Skin epidermis (tissue), 12 donors: ENCODE measurements at regions not wholly inside any gene's neighbourhood (a gene's known extent, or its start where the extent isn't known, plus 50 kb on each side); places are given as distances from the start of the nearest gene placed in this dataset.

Experiments
- H3K27ac ChIP-seq, 21 experiments: fragments of 200-600 bp; sonication (generic) in 11 of 21; one replicate each; pipeline ENCODE4 v1.5.0; 2020; ENCODE audit warnings: mild to moderate bottlenecking in 3 of 21, inconsistent platforms in 2 of 21, moderate library complexity in 2 of 21
- H3K4me3 ChIP-seq, 7 experiments: fragments of 200-600 bp; sonication (generic) in 2 of 7; one replicate each; pipeline ENCODE4 v1.5.0; 2020; ENCODE audit warnings: inconsistent platforms in 2 of 7, mild to moderate bottlenecking in 2 of 7, moderate library complexity in 1 of 7

GRCh38 chr15:91586560-91586959 is 266.9 kb upstream of the SLCO3A1 start:
- H3K27ac ChIP-seq, result no peak overlapping the region
- H3K4me3 ChIP-seq, result no peak overlapping the region

DNA sequence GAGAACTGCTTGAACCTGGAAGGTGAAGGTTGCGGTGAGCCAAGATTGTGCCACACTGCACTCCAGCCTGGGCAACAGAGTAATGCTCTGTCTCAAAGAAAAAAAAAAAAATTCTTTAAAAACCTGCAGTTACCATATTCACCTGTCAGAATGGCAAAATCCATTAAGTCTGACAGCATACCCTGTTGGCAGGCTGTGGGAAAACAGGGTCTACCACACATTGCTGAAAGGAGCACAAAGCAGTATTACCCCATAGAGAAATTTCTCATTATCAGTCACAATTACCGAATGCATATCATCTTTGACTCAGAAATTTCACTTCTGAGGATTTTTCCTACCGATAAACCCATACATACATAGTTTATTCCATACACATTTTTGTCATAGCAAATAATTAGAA is 264.1 kb upstream of the SLCO3A1 start:
- Histone ChIP-seq H3K27ac (no peak overlapping the region), H3K4me3 (no peak overlapping the region)

- no peak overlapping the region for H3K4me3 ChIP-seq
- H3K27ac ChIP-seq, result no peak overlapping the region
Measured at GRCh38 chr15:91592567-91592966, 260.9 kb upstream of the SLCO3A1 start.

DNA sequence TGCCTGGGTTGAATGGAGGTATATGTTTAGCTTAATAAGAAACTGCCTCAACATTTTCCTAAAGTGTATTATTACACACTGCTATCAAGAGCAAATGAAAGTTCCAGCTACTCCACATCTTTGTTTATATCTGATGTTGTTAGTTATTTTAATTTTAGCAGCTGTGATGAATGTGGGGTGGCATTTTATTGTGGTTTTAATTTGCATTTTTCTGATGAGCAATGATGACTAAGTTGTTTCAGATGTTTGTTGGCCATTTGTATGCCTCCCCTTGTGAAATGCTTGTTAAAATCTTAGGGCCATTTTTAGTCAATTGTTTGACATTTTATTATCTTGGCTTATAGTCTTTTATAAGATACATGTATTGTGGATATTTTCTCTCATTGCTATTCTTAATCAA is 260.4 kb upstream of the SLCO3A1 start:
- Histone ChIP-seq H3K27ac (no peak overlapping the region), H3K4me3 (no peak overlapping the region)

DNA sequence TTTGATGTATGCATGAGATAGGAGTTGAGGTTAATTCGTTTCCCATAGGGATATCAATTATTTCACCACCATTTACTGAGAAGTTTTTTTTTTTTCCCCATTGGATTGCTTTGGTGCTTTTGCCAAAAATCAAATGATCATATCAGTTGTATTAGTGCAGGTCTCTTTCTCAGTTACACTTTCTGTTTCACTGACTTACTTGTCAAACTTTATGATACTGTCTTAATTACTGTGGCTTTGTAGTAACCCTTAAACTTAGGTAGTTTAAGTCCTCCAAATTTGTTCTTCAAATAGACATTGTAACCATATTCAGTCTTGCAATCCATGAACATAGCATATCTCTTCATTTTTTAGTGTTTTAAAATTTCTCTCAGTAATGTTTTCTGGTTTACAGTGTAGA is 259.9 kb upstream of the SLCO3A1 start:
- Histone ChIP-seq H3K4me3 (no peak overlapping the region), H3K27ac (no peak overlapping the region)

DNA sequence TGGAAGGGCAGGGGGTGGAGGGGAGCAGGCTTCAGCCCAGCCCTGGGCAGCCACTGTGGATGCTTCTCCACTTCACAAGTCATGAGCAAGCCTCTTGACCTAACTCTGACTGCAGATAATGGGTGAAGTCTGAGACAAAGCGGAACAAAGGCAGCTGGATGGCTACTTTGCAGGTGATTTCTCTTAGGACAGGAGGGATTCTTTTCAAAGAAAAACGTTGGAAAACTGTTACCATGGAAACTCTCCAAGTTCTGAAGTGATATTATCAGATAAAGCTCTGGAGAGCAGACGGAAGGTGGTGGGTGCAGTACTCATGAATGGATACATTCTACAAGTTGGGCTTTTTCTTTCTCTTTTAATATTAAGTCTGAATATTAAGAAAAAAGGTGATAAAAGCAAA is 254.2 kb upstream of the SLCO3A1 start:
- H3K27ac ChIP-seq, result no peak overlapping the region
- H3K4me3 ChIP-seq, result no peak overlapping the region

GRCh38 chr15:91603384-91604080 is 250.0 kb upstream of the SLCO3A1 start:
- H3K27ac ChIP-seq, result no peak overlapping the region

GRCh38 chr15:91604122-91604521 is 249.4 kb upstream of the SLCO3A1 start:
- no peak overlapping the region for H3K4me3 ChIP-seq

More at GRCh38 chr15:91603384-91604080, 250.0 kb upstream of the SLCO3A1 start:
- no peak overlapping the region for H3K4me3 ChIP-seq

DNA sequence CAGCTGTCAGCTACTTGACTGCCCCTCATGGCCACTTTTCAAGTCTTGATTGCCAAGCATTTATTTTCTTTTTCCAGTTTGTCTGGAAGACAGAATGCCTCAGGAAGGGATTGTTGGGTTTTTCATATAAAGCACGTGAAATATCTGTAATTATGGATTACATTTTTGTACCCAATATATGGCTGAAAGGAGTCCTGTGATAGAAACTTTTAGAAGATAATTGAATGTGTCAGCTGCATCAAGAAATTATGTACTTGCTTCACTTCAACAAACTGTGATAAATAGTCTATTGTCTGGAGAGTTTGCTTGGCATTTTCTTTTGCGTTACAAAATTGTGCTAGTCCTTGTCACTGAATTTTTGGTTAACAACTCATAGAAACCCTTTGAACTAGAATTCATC is 247.9 kb upstream of the SLCO3A1 start:
- H3K4me3 ChIP-seq, result no peak overlapping the region
- H3K27ac ChIP-seq, result no peak overlapping the region

More at GRCh38 chr15:91604122-91604521, 249.4 kb upstream of the SLCO3A1 start:
- H3K27ac ChIP-seq, result no peak overlapping the region

DNA sequence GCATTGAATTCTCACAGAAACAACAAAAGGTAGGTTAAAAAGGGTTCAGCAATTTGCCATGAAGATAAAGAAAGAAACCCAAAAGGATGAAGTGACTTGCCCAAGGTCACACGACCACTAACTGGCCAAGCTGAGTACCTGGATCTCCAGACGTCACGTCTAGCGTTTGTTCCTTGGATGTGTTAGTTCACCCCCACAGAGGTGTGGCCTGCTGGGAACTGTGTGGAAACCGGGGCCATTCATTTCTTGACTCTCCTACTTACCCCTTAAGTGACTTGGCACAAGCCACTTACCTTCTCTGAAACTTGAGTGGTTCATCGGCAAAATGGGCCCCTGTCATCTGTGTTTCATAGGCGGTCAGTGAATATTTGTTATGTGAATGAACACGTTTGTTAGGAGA is 244.3 kb upstream of the SLCO3A1 start:
- Histone ChIP-seq H3K27ac (no peak overlapping the region), H3K4me3 (no peak overlapping the region)

DNA sequence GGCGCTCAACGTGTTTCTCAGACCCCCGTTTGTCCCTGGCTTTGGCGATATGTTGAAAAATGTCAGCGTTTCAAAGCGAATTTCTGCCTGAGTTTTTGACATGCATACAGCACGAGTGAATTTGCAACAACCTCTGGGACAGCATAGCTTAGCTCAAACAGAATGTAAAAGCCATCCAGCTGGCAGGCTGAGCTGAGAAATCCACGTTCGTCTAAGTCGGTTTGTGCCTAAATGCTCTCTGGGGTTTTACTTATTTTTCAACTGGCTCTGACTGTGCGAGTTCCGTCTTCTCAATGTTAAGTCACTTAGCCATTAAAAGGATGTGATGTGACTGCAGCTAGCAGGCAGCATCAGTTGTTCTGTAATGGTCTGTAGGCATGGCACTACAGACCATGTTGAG is 243.5 kb upstream of the SLCO3A1 start:
- H3K27ac ChIP-seq, result no peak overlapping the region
- H3K4me3 ChIP-seq, result no peak overlapping the region

- Histone ChIP-seq H3K4me3 (no peak overlapping the region), H3K27ac (no peak overlapping the region)
Measured at GRCh38 chr15:91611561-91612323, 241.8 kb upstream of the SLCO3A1 start.

DNA sequence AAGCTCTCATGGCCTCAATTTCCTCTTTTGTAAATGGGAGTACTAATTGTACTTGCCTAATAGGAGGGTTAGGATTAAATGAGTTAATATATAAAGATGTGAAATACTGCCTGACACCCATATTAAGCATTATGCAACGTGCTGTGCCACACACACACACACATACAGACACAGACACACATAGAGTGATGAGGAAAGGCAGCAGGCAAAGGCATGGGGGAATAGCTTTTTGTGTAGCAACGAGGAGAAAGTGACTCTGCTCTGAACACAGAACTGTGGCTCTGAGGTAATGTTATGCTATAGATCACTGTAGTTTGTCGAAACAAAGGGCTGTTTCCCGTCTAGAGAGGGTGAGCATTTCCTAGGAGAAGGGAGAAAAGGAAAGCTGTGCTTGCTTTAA is 233.3 kb upstream of the SLCO3A1 start:
- Histone ChIP-seq H3K4me3 (no peak overlapping the region), H3K27ac (no peak overlapping the region)

- H3K27ac ChIP-seq, result no peak overlapping the region
- no peak overlapping the region for H3K4me3 ChIP-seq
Measured at GRCh38 chr15:91622235-91622634, 231.3 kb upstream of the SLCO3A1 start.

DNA sequence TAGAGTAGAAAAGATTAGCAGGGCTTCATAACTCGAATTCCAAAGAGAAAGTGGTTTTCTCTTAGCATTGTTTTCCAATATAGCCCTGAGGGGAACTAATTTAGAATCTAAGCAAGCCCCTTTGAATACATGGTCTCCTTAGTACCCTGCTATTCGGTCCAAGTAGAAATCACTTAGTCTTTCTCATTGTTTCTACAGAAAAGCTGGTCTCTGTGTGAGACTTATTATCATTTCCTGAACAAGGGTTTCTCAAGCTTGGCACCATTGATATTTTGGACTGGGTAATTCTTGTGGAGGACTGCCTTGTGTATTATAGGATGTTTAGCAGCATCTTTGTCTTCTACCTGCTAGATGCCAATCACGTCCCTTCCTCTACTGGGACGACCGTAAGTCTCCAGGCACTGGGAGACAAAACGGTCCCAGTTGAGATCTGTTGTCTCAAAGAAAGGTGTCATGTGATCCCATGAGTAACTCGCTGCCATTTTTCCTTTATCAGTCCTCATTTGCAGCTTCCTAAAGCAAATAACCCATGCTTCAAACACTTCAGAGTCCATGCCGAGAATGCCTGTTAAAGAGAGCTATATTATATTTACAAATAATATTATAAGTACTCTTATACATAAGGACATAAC is 230.7 kb upstream of the SLCO3A1 start:
- H3K4me3 ChIP-seq, result no peak overlapping the region
- no peak overlapping the region for H3K27ac ChIP-seq

- Histone ChIP-seq H3K4me3 (no peak overlapping the region), H3K27ac (no peak overlapping the region)
Measured at GRCh38 chr15:91624353-91624968, 229.0 kb upstream of the SLCO3A1 start.

GRCh38 chr15:91625506-91625905 is 228.0 kb upstream of the SLCO3A1 start:
- Histone ChIP-seq H3K4me3 (no peak overlapping the region), H3K27ac (no peak overlapping the region)

DNA sequence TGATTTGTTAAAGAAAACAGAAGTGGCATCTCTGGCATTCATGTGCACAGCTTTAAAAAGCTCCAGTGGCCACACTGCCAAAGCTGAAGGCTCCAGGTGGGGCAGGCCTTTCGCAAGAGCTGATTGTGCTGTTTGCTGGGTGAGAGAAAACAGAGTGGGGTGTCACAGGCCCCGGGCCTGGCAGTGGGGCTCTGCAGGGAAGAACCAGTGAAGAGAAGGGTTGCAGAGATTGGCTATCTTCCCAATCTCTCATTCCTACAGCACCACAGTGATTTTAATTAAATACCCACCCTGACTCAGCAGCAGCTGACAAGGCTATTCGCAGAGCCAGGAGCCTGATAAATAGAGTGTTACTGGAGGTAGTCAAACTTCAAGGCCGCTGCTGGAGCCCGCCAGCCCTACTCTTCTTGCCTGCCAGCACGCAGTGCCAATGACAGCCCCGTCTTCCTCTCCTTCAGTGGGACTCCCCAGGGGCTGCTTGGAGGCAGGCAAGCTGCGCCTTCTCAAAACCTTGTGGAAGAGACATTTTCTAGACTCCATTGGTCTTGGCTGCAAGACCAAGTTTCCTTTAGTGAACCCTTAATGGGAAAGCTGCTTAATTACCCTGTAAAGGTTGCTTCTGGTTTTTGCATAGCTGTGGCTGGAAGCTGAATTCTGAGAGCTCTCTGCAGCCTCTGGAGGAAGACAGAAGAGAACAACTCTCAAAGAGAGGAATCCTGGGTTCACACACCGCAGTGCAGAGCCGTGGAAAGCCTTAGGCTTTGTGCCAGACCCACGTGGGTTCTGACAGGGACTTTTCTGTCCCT is 225.8 kb upstream of the SLCO3A1 start:
- no peak overlapping the region for H3K4me3 ChIP-seq
- H3K27ac ChIP-seq, result peak overlapping the region in 1 of 21 experiments; percentile 37

- H3K27ac ChIP-seq, result no peak overlapping the region
- H3K4me3 ChIP-seq, result no peak overlapping the region
Measured at GRCh38 chr15:91630090-91630489, 223.4 kb upstream of the SLCO3A1 start.

DNA sequence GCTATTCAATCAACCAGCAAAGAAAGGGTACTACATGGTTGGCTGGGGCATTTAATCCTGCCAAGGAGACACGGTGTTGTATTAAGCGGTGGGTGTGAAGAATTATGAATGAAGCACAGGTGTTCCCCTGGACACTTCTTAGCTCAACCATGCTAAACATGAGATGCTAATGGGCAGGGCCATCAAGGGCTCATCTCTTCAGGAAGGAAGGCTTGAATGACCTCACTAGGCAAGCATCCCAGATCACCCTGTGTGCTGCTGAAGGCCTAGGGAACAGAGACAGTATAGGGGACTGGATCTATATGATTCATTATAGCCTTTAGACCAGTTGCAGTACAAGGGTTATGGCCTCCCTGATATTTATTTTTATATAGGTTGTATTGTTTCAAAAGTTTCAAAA is 221.3 kb upstream of the SLCO3A1 start:
- H3K27ac ChIP-seq, result no peak overlapping the region
- no peak overlapping the region for H3K4me3 ChIP-seq
